Nephron progenitor cell (in vitro differentiated cells): ENCODE measurements at regions not wholly inside any gene's neighbourhood (a gene's known extent, or its start where the extent isn't known, plus 50 kb on each side); places are given as distances from the start of the nearest gene placed in this dataset.

Experiments
- DNase-seq: peaks from one replicate; pipeline ENCODE4 v3.0.0; 2021
- H3K27ac Mint-ChIP-seq: 2 replicates; pipeline ENCODE4 v1.8.0; 2021; ENCODE audit warnings: mild to moderate bottlenecking, moderate library complexity, mixed read lengths
- H3K27me3 Mint-ChIP-seq: 2 replicates; pipeline ENCODE4 v1.8.0; 2021; ENCODE audit warnings: mild to moderate bottlenecking, low read depth, mixed read lengths; ENCODE audit not compliant: poor library complexity
- H3K36me3 Mint-ChIP-seq: 2 replicates; pipeline ENCODE4 v1.8.0; 2021; ENCODE audit warnings: low read depth, mixed read lengths
- H3K4me1 Mint-ChIP-seq: 2 replicates; pipeline ENCODE4 v1.8.0; 2021; ENCODE audit warnings: mixed read lengths
- H3K4me3 Mint-ChIP-seq: 2 replicates; pipeline ENCODE4 v1.8.0; 2021; ENCODE audit warnings: mild to moderate bottlenecking, moderate library complexity, mixed read lengths
- H3K9me3 Mint-ChIP-seq: 2 replicates; pipeline ENCODE4 v1.8.0; 2021; ENCODE audit warnings: mild to moderate bottlenecking, moderate library complexity, mixed read lengths
- TF ChIP-seq, protein P1 (sequence below): fragments of 200-600 bp; sonication (generic); IDR thresholded peaks from 2 replicates; pipeline ENCODE4 v1.5.0; 2021; ENCODE audit warnings: antibody characterized with exemption

DNA sequence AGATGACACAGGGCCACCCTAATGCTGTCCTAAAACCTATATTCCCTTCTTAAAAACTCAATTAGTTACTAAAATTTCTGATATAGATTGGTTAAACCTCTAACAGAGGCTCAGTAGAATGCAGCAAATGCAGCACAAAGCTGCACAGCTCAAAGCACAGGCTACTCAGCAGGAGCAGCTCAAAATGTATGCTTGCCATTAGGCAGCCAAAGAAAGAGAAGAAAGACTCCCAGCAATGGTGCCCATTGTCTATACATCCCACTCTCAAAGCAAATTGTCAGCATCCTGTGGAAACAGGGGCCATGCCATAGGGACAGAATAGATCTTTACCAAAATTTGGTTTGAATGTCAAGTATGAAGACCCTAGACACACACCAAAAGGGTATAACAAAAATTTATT lies 73.5 kb downstream of the TFPI2 start:
- H3K4me3 Mint-ChIP-seq, result no peak overlapping the region
- H3K27ac Mint-ChIP-seq, result no peak overlapping the region
- TF ChIP-seq, protein P1, sequence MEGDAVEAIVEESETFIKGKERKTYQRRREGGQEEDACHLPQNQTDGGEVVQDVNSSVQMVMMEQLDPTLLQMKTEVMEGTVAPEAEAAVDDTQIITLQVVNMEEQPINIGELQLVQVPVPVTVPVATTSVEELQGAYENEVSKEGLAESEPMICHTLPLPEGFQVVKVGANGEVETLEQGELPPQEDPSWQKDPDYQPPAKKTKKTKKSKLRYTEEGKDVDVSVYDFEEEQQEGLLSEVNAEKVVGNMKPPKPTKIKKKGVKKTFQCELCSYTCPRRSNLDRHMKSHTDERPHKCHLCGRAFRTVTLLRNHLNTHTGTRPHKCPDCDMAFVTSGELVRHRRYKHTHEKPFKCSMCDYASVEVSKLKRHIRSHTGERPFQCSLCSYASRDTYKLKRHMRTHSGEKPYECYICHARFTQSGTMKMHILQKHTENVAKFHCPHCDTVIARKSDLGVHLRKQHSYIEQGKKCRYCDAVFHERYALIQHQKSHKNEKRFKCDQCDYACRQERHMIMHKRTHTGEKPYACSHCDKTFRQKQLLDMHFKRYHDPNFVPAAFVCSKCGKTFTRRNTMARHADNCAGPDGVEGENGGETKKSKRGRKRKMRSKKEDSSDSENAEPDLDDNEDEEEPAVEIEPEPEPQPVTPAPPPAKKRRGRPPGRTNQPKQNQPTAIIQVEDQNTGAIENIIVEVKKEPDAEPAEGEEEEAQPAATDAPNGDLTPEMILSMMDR, result no peak
- no peaks in the 10 kb centered on the region for H3K9me3 Mint-ChIP-seq
- no peak for DNase-seq
- H3K36me3 Mint-ChIP-seq, result no peaks in the 10 kb centered on the region
- H3K27me3 Mint-ChIP-seq, result peaks cover 4% of the 10 kb centered on the region
- no peaks in the 10 kb centered on the region for H3K4me1 Mint-ChIP-seq

- Mint-ChIP-seq H3K4me3 (no peak overlapping the region), H3K27me3 (no peaks in the 10 kb centered on the region), H3K9me3 (no peaks in the 10 kb centered on the region), H3K36me3 (no peaks in the 10 kb centered on the region), H3K4me1 (no peaks in the 10 kb centered on the region), H3K27ac (no peak overlapping the region)
- DNase-seq, result no peak
- TF ChIP-seq, protein P1, result no peak
These were observed 77.0 kb downstream of the TFPI2 start for GRCh38 chr7:93813514-93813913.

GRCh38 chr7:93812061-93812460 lies 78.5 kb downstream of the TFPI2 start:
- H3K4me1 Mint-ChIP-seq, result no peaks in the 10 kb centered on the region
- no peak for DNase-seq
- no peaks in the 10 kb centered on the region for H3K9me3 Mint-ChIP-seq
- TF ChIP-seq, protein P1, result no peak
- no peaks in the 10 kb centered on the region for H3K36me3 Mint-ChIP-seq
- no peaks in the 10 kb centered on the region for H3K27me3 Mint-ChIP-seq
- H3K4me3 Mint-ChIP-seq, result no peak overlapping the region
- no peak overlapping the region for H3K27ac Mint-ChIP-seq

DNA sequence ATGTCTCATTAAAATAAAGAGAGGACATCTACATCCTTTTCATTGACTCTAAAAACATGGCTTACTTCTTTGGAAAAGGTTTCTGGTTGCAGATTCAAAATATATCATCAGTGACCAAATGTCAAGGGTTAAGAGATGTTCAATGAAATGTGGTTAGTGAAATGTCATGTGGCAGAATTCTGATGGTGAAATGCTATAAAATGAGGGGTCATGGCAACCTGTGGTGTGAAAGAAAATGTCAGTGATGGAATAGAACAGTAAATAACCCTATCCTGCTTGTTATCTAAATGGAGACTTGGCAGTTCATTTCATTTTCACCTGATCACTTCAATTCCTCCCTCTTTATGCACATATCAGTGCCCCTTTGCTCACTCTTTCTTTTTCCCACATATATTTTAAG lies 79.4 kb downstream of the TFPI2 start:
- TF ChIP-seq, protein P1, result no peak
- Mint-ChIP-seq H3K36me3 (no peaks in the 10 kb centered on the region), H3K4me1 (no peaks in the 10 kb centered on the region), H3K4me3 (no peak overlapping the region), H3K27ac (no peak overlapping the region), H3K9me3 (no peaks in the 10 kb centered on the region), H3K27me3 (peaks cover 2% of the 10 kb centered on the region)
- no peak for DNase-seq

GRCh38 chr7:93810561-93810960 lies 80.0 kb downstream of the TFPI2 start:
- DNase-seq, result no peak
- Mint-ChIP-seq H3K27me3 (peaks cover 5% of the 10 kb centered on the region), H3K4me3 (no peak overlapping the region), H3K36me3 (no peaks in the 10 kb centered on the region), H3K9me3 (no peaks in the 10 kb centered on the region), H3K4me1 (no peaks in the 10 kb centered on the region), H3K27ac (no peak overlapping the region)
- TF ChIP-seq, protein P1, result no peak

DNA sequence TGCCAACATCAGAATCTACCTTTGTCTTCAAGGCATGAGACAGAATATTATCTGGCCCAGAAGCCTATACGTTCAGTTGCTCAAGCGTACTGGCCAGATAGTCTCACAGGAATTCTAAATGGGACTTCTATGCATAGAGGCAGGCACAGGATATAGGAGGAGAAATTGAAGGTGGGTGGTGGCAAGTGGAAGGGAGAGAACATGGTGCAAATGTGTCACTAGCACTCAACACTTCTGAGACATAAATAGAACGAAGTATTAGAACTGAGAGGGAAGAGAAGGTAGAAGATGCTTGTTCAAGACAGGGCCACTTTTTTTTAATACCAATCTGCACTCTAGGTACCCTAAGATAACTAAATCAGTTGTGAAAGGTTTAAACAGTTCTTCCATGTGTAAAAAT lies 85.8 kb downstream of the TFPI2 start:
- Mint-ChIP-seq H3K27ac (no peak overlapping the region), H3K9me3 (peaks cover 16% of the 10 kb centered on the region), H3K27me3 (peaks cover 7% of the 10 kb centered on the region), H3K36me3 (no peaks in the 10 kb centered on the region), H3K4me3 (no peak overlapping the region), H3K4me1 (no peaks in the 10 kb centered on the region)
- DNase-seq, result no peak
- TF ChIP-seq, protein P1, result no peak
